Medulla oblongata (tissue), 1 donor: ENCODE measurements at regions not wholly inside any gene's neighbourhood (a gene's known extent, or its start where the extent isn't known, plus 50 kb on each side); places are given as distances from the start of the nearest gene placed in this dataset.
"Not testable (repeated sequence)": the region's sequence is repeated elsewhere in the genome, so short reads cannot be mapped to it uniquely, and the experiment has no call there.

Source experiments
- DNase-seq: peaks from one replicate; pipeline ENCODE4 v3.0.0-alpha.2; 2015; ENCODE audit errors: extremely low spot score

- DNase-seq: no peak
These were observed 231.2 kb upstream of the LRTM1 start for GRCh38 chr3:55159016-55159415.

GRCh38 chr3:55158345-55158744 lies 230.5 kb upstream of the LRTM1 start:
- no peak for DNase-seq

GRCh38 chr3:55157731-55158130 lies 229.9 kb upstream of the LRTM1 start:
- no peak for DNase-seq

GRCh38 chr3:55156851-55157650 lies 229.2 kb upstream of the LRTM1 start:
- DNase-seq: no peak

- no peak for DNase-seq
These were observed 220.2 kb upstream of the LRTM1 start for GRCh38 chr3:55147856-55148720.

GRCh38 chr3:55147406-55147805 lies 219.5 kb upstream of the LRTM1 start:
- no peak for DNase-seq

GRCh38 chr3:55146216-55146615 lies 218.4 kb upstream of the LRTM1 start:
- no peak for DNase-seq

- no peak for DNase-seq
These were observed 216.3 kb upstream of the LRTM1 start for GRCh38 chr3:55144015-55144673.

- DNase-seq: no peak
These were observed 215.5 kb upstream of the LRTM1 start for GRCh38 chr3:55143336-55143735.

GRCh38 chr3:55136291-55136690 lies 208.4 kb upstream of the LRTM1 start:
- not testable (repeated sequence) for DNase-seq

- DNase-seq: no peak
These were observed 200.5 kb upstream of the LRTM1 start for GRCh38 chr3:55128225-55128823.

GRCh38 chr3:55127565-55127964 lies 199.7 kb upstream of the LRTM1 start:
- no peak for DNase-seq

GRCh38 chr3:55124371-55124770 lies 196.5 kb upstream of the LRTM1 start:
- no peak for DNase-seq
